Keratinocyte (primary cell): ENCODE measurements at regions not wholly inside any gene's neighbourhood (a gene's known extent, or its start where the extent isn't known, plus 50 kb on each side); places are given as distances from the start of the nearest gene placed in this dataset.

Experiments used
- DNase-seq: peaks from one replicate; pipeline ENCODE4 v3.0.0-alpha.2; 2011; ENCODE audit warnings: low read depth, missing footprints, low spot score
- FAIRE-seq: peaks from 2 replicates; lab custom pipeline; 2011; peaks lifted over from hg19 to GRCh38; lab: Jason Lieb, UNC
- H2AFZ ChIP-seq: 2 replicates; pipeline ENCODE4 v1.6.0; 2012; ENCODE audit warnings: low read length, control low read depth, inconsistent platforms; ENCODE audit not compliant: control insufficient read depth
- H3K27ac ChIP-seq: 2 replicates; pipeline ENCODE4 v1.5.1; 2011; ENCODE audit warnings: low read length; ENCODE audit not compliant: control insufficient read depth, insufficient read depth
- H3K27me3 ChIP-seq: 3 replicates; pipeline ENCODE4 v1.6.0; 2011; ENCODE audit warnings: low read length; ENCODE audit not compliant: control insufficient read depth, insufficient read depth; ENCODE audit errors: extremely low read depth
- H3K36me3 ChIP-seq, 2 experiments: 2 replicates in 1 of 2; 3 replicates in 1 of 2; pipeline ENCODE4 v1.5.1; 2011; ENCODE audit warnings: low read length in 2 of 2, mild to moderate bottlenecking in 1 of 2; ENCODE audit not compliant: control insufficient read depth in 2 of 2, insufficient read depth in 2 of 2; ENCODE audit errors: extremely low read depth in 1 of 2
- H3K4me1 ChIP-seq: 3 replicates; pipeline ENCODE4 v1.5.1; 2011; ENCODE audit warnings: low read length; ENCODE audit not compliant: control insufficient read depth, insufficient read depth; ENCODE audit errors: extremely low read depth
- H3K4me2 ChIP-seq: 3 replicates; pipeline ENCODE4 v1.6.0; 2011; ENCODE audit warnings: low read depth, low read length; ENCODE audit not compliant: control insufficient read depth, insufficient read depth; ENCODE audit errors: extremely low read depth
- H3K4me3 ChIP-seq, 3 experiments: fragments of 200-600 bp in 1 of 3; sonication (generic) in 1 of 3; 2 replicates in 2 of 3; 3 replicates in 1 of 3; pipeline ENCODE4 v1.5.1; 2011 to 2016; ENCODE audit warnings: low read length in 3 of 3, mild to moderate bottlenecking in 3 of 3, control low read depth in 2 of 3, inconsistent platforms in 1 of 3, low read depth in 1 of 3, mixed read lengths in 1 of 3, mixed run types in 1 of 3, moderate library complexity in 1 of 3; ENCODE audit not compliant: control insufficient read depth in 2 of 3, insufficient read depth in 2 of 3; ENCODE audit errors: extremely low read depth in 1 of 3
- H3K79me2 ChIP-seq: 2 replicates; pipeline ENCODE4 v1.6.0; 2012; ENCODE audit warnings: low read length; ENCODE audit not compliant: control insufficient read depth, insufficient read depth
- H3K9ac ChIP-seq: 3 replicates; pipeline ENCODE4 v1.6.0; 2011; ENCODE audit warnings: low read length; ENCODE audit not compliant: control insufficient read depth, insufficient read depth; ENCODE audit errors: extremely low read depth
- H3K9me1 ChIP-seq: 3 replicates; pipeline ENCODE4 v1.6.0; 2011; ENCODE audit warnings: low read length; ENCODE audit not compliant: control insufficient read depth, insufficient read depth; ENCODE audit errors: extremely low read depth
- H3K9me3 ChIP-seq: 2 replicates; pipeline ENCODE4 v1.5.1; 2012; ENCODE audit warnings: low read depth, low read length; ENCODE audit not compliant: control insufficient read depth
- H4K20me1 ChIP-seq: 3 replicates; pipeline ENCODE4 v1.6.0; 2011; ENCODE audit warnings: low read length; ENCODE audit not compliant: control insufficient read depth, insufficient read depth; ENCODE audit errors: extremely low read depth
- CTCF ChIP-seq, 3 experiments: IDR thresholded peaks in 1 of 3; conservative IDR thresholded peaks in 1 of 3; optimal IDR thresholded peaks in 1 of 3; 2 replicates in 2 of 3; 3 replicates in 1 of 3; pipeline versions ENCODE3 to v1.5.1; 2011; ENCODE audit warnings: low read length in 3 of 3, mild to moderate bottlenecking in 3 of 3, moderate library complexity in 2 of 3, control low read depth in 1 of 3, inconsistent platforms in 1 of 3; ENCODE audit not compliant: insufficient read depth in 2 of 3; ENCODE audit errors: extremely low read depth in 1 of 3
- EZH2 ChIP-seq: IDR thresholded peaks from one replicate; pipeline ENCODE4 v1.6.1; 2012; ENCODE audit warnings: inconsistent platforms, mild to moderate bottlenecking, low read length, moderate library complexity
- dilution Hi-C: fragments of 300-500 bp; cut with MboI; formaldehyde crosslinking; loops from one replicate; pipeline ENCODE4 v1.7.0; 2020; ENCODE audit warnings: low sequenced_read_pairs; ENCODE audit not compliant: extremely low pct_ligation_motif_present

GRCh38 chr13:103431856-103432255 is 365.6 kb upstream of the SLC10A2 start:
- dilution Hi-C loops, result no loop called here
- Histone ChIP-seq H3K4me1 (no peaks in the 10 kb centered on the region), H2AFZ (no peak overlapping the region), H3K36me3 (no peaks in the 10 kb centered on the region), H3K9me3 (no peaks in the 10 kb centered on the region), H3K9me1 (no peaks in the 10 kb centered on the region), H4K20me1 (no peaks in the 10 kb centered on the region), H3K27ac (no peak overlapping the region), H3K4me3 (no peak overlapping the region), H3K27me3 (no peaks in the 10 kb centered on the region), H3K4me2 (no peak overlapping the region), H3K9ac (no peak overlapping the region), H3K79me2 (no peaks in the 10 kb centered on the region)
- DNase-seq (no peak), FAIRE-seq (no peak)
- TF ChIP-seq CTCF (optimal IDR thresholded peaks at IDR 0.05 in 1 of 3, IDR thresholded peaks at IDR 0.05 in 1 of 3, conservative IDR thresholded peaks at IDR 0.05 in 1 of 3; ENCODE audit: extremely low read depth in 1 of 3, insufficient read depth in 2 of 3, low read length in 3 of 3) (no peak), EZH2 (no peak)

- Histone ChIP-seq H3K36me3 (no peaks in the 10 kb centered on the region), H3K79me2 (no peaks in the 10 kb centered on the region), H3K9me3 (no peaks in the 10 kb centered on the region), H3K9me1 (no peaks in the 10 kb centered on the region), H3K9ac (no peak overlapping the region), H3K4me2 (no peak overlapping the region), H2AFZ (no peak overlapping the region), H4K20me1 (no peaks in the 10 kb centered on the region), H3K4me1 (no peaks in the 10 kb centered on the region), H3K27me3 (no peaks in the 10 kb centered on the region), H3K4me3 (no peak overlapping the region), H3K27ac (no peak overlapping the region)
- TF ChIP-seq EZH2, result no peak
- TF ChIP-seq CTCF (optimal IDR thresholded peaks at IDR 0.05 in 1 of 3, IDR thresholded peaks at IDR 0.05 in 1 of 3, conservative IDR thresholded peaks at IDR 0.05 in 1 of 3; ENCODE audit: extremely low read depth in 1 of 3, insufficient read depth in 2 of 3, low read length in 3 of 3), result no peak
- DNase-seq (no peak), FAIRE-seq (no peak)
- dilution Hi-C loops, result no loop called here
These were observed 364.2 kb upstream of the SLC10A2 start for GRCh38 chr13:103430368-103430767.
